HepG2 (cell line): ENCODE measurements at regions not wholly inside any gene's neighbourhood (a gene's known extent, or its start where the extent isn't known, plus 50 kb on each side); places are given as distances from the start of the nearest gene placed in this dataset.

Experiments
- ATAC-seq: fragments of 200-7000 bp; cut with Tn5 transposase; 3 replicates; pipeline ENCODE4 v1.9.1; 2020; ENCODE audit warnings: mild to moderate bottlenecking, moderate library complexity
- BruUV-seq: library from RNA; stranded (reverse); fragments of 400-500 nt; replicated peaks from 2 replicates; lab custom pipeline; 2021; lab: Mats Ljungman, UMichigan
- CTCF ChIA-PET: fragments of 300-600 bp; formaldehyde crosslinking; extraction: SDS; loops from one replicate; lab custom pipeline; 2021; ENCODE audit warnings: low total read pairs, inconsistent platforms, low intra/inter-chr PET ratio; lab: Yijun Ruan, JAX
- POLR2A ChIA-PET: fragments of 350-600 bp; sonication (Branson Sonifier 250); formaldehyde crosslinking; loops from one replicate; lab custom pipeline; 2020; ENCODE audit warnings: antibody characterized with exemption, inconsistent platforms; lab: Yijun Ruan, JAX
- DNase-seq: peaks from one replicate; pipeline ENCODE4 v3.0.0-alpha.2; 2015; ENCODE audit warnings: low spot score
- FAIRE-seq: peaks from 3 replicates; lab custom pipeline; 2011; peaks lifted over from hg19 to GRCh38; lab: Jason Lieb, UNC
- H2AFZ ChIP-seq: one replicate; pipeline ENCODE4 v1.6.1; 2011; ENCODE audit warnings: low read length, inconsistent platforms
- H3K27ac ChIP-seq: fragments of 300-600 bp; 3 replicates; pipeline ENCODE4 v1.8.0; 2011; ENCODE audit warnings: mixed run types, mild to moderate bottlenecking, mixed read lengths, low read length, inconsistent platforms; ENCODE audit not compliant: insufficient read depth; ENCODE audit errors: extremely low read length
- H3K27me3 ChIP-seq, 2 experiments: fragments of 200-600 bp in 1 of 2; 2 replicates in 1 of 2; 3 replicates in 1 of 2; pipeline versions ENCODE4 v1.6.0 to v1.8.0; 2011; ENCODE audit warnings: low read length in 2 of 2, mild to moderate bottlenecking in 2 of 2, moderate library complexity in 2 of 2, inconsistent platforms in 1 of 2; ENCODE audit not compliant: insufficient read depth in 2 of 2, control insufficient read depth in 1 of 2
- H3K36me3 ChIP-seq, 2 experiments: fragments of 200-600 bp in 1 of 2; replicated peaks in 1 of 2; 2 replicates in 1 of 2; 3 replicates in 1 of 2; pipeline versions ENCODE4 v1.5.1 to v1.8.0; 2011; ENCODE audit warnings: low read length in 2 of 2, inconsistent platforms in 1 of 2; ENCODE audit not compliant: insufficient read depth in 2 of 2, control insufficient read depth in 1 of 2
- H3K4me1 ChIP-seq: 2 replicates; pipeline ENCODE4 v1.5.1; 2012; ENCODE audit warnings: low read length, inconsistent platforms; ENCODE audit not compliant: insufficient read depth
- H3K4me2 ChIP-seq: 2 replicates; pipeline ENCODE4 v1.6.0; 2011; ENCODE audit warnings: low read depth, low read length, inconsistent platforms
- H3K4me3 ChIP-seq, 3 experiments: fragments of 200-600 bp in 1 of 3; sonication (generic), shearing (Covaris generic) in 1 of 3; replicated peaks in 1 of 3; 2 replicates each; pipeline ENCODE4 v1.5.1; 2011 to 2016; ENCODE audit warnings: low read length in 3 of 3, inconsistent platforms in 2 of 3, low read depth in 2 of 3, mild to moderate bottlenecking in 2 of 3, control low read depth in 1 of 3, mixed read lengths in 1 of 3; ENCODE audit not compliant: insufficient read depth in 1 of 3
- H3K79me2 ChIP-seq: one replicate; pipeline ENCODE4 v1.6.1; 2011; ENCODE audit warnings: low read length, inconsistent platforms; ENCODE audit not compliant: insufficient read depth
- H3K9ac ChIP-seq: 2 replicates; pipeline ENCODE4 v1.6.0; 2011; ENCODE audit warnings: mild to moderate bottlenecking, low read depth, low read length, inconsistent platforms; ENCODE audit not compliant: insufficient read depth
- H3K9me3 ChIP-seq: 2 replicates; pipeline ENCODE4 v1.5.1; 2012; ENCODE audit warnings: mild to moderate bottlenecking, low read length
- H4K20me1 ChIP-seq: 2 replicates; pipeline ENCODE4 v1.6.0; 2011; ENCODE audit warnings: inconsistent platforms, mild to moderate bottlenecking, low read length, moderate library complexity; ENCODE audit not compliant: insufficient read depth
- ATF4 ChIP-seq, 2 experiments: fragments of 450-650 bp in 1 of 2; sonication (generic) in 1 of 2; formaldehyde crosslinking; IDR thresholded peaks; 2 replicates each; pipeline versions ENCODE4 v1.5.0 to v1.8.0; 2020 to 2022; ENCODE audit warnings: mild to moderate bottlenecking in 1 of 2, missing genetic modification reagents in 1 of 2
- CCDC6 ChIP-seq: sonication (generic); formaldehyde crosslinking; IDR thresholded peaks from 2 replicates; pipeline ENCODE4 v1.8.1; 2022; ENCODE audit warnings: mild to moderate bottlenecking, missing genetic modification reagents, moderate library complexity
- GATAD1 ChIP-seq: IDR thresholded peaks from 2 replicates; pipeline ENCODE4 v1.6.1; 2016; ENCODE audit warnings: missing genetic modification reagents, missing compliant biosample characterization
- GATAD2A ChIP-seq: IDR thresholded peaks from 2 replicates; pipeline ENCODE4 v1.6.1; 2016
- NFYC ChIP-seq: IDR thresholded peaks from 2 replicates; pipeline ENCODE4 v1.6.1; 2016; ENCODE audit warnings: missing genetic modification reagents, missing compliant biosample characterization
- THRA ChIP-seq: sonication (generic); formaldehyde crosslinking; IDR thresholded peaks from 2 replicates; pipeline ENCODE4 v1.4.0; 2020; ENCODE audit warnings: missing genetic modification reagents, borderline replicate concordance
- THYN1 ChIP-seq: sonication (generic); formaldehyde crosslinking; IDR thresholded peaks from 2 replicates; pipeline ENCODE4 v1.8.1; 2023; ENCODE audit warnings: low read depth, mild to moderate bottlenecking, moderate library complexity, missing genetic modification reagents, borderline replicate concordance
- ZFP36L2 ChIP-seq: sonication (generic); formaldehyde crosslinking; IDR thresholded peaks from 2 replicates; pipeline ENCODE4 v1.4.0; 2020; ENCODE audit warnings: missing genetic modification reagents
- ZNF672 ChIP-seq: sonication (generic); formaldehyde crosslinking; IDR thresholded peaks from 2 replicates; pipeline ENCODE4 v1.8.1; 2022; ENCODE audit warnings: missing genetic modification reagents
- ZNF709 ChIP-seq: sonication (generic); formaldehyde crosslinking; IDR thresholded peaks from 2 replicates; pipeline ENCODE4 v1.5.0; 2020; ENCODE audit warnings: mild to moderate bottlenecking, missing genetic modification reagents
- ZNF816 ChIP-seq: sonication (generic); formaldehyde crosslinking; IDR thresholded peaks from 2 replicates; pipeline ENCODE4 v1.8.0; 2022; ENCODE audit warnings: missing genetic modification reagents, mild to moderate bottlenecking, borderline replicate concordance
- ZNF841 ChIP-seq: sonication (generic); formaldehyde crosslinking; IDR thresholded peaks from 2 replicates; pipeline ENCODE4 v1.8.1; 2023; ENCODE audit warnings: missing genetic modification reagents, borderline replicate concordance
- ZNF891 ChIP-seq: sonication (generic); formaldehyde crosslinking; IDR thresholded peaks from 2 replicates; pipeline ENCODE4 v1.5.0; 2020; ENCODE audit warnings: mild to moderate bottlenecking, missing genetic modification reagents
- in situ Hi-C: cut with HindIII; loops from 2 replicates; pipeline ENCODE4 v1.10.0; 2017; ENCODE audit warnings: low pct_unique_long_range_greater_than_20kb; ENCODE audit not compliant: extremely low pct_ligation_motif_present
- intact Hi-C: fragments of 100-400 bp; cut with micrococcal nuclease; formaldehyde crosslinking; loops from one replicate; pipeline ENCODE4 v1.10.0; 2022; ENCODE audit not compliant: unreplicated experiment
- TF ChIP-seq, protein P1 (sequence below): sonication (generic); formaldehyde crosslinking; IDR thresholded peaks from one replicate; pipeline ENCODE4 v1.5.1; 2020; ENCODE audit warnings: mild to moderate bottlenecking, missing genetic modification reagents; ENCODE audit errors: not compliant biosample characterization
- TF ChIP-seq, protein P2 (sequence below): sonication (generic); formaldehyde crosslinking; IDR thresholded peaks from 2 replicates; pipeline ENCODE4 v1.8.1; 2022; ENCODE audit warnings: mild to moderate bottlenecking, missing genetic modification reagents

DNA sequence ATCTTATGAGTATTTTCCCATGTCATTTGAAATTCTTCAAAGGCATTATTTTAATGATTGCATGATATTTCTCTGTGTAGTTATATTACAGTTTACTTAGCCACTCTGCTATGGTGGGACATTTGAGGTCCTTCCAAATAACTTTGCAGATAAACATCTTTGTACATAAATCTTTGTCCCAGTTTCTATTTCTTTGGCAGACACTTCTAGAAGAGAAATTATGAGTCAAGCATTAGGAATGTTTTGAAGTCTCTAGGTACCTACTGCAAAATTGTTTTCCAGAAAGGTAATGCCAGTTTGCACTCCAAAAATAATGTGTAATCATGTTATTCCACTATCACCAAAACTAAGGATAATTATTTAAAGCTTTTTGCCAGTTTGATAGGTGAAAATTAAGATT lies 149.7 kb downstream of the EN1 start:
- DNase-seq (no peak), ATAC-seq (no peak), FAIRE-seq (no peak)
- Histone ChIP-seq H3K4me1 (no peaks in the 10 kb centered on the region), H3K4me3 (no peak overlapping the region), H3K9me3 (no peaks in the 10 kb centered on the region), H4K20me1 (no peaks in the 10 kb centered on the region), H3K9ac (no peak overlapping the region), H3K36me3 (no peaks in the 10 kb centered on the region), H3K27me3 (no peaks in the 10 kb centered on the region; a peak in 1 of 5 replicates), H3K79me2 (no peaks in the 10 kb centered on the region), H2AFZ (no peak overlapping the region), H3K4me2 (no peak overlapping the region), H3K27ac (no peak overlapping the region)
- ChIA-PET CTCF (no interaction called here), POLR2A (no interaction called here)
- in situ Hi-C loops: no loop called here
- intact Hi-C loops: no loop called here
- BruUV-seq: no TSS peak
- TF ChIP-seq THYN1 (no peak), ZNF816 (CRISPR knock-in tag) (no peak), ZNF841 (CRISPR knock-in tag) (no peak), ZFP36L2 (CRISPR knock-in tag) (no peak), ZNF891 (no peak), ATF4 (CRISPR knock-in tag; IDR thresholded peaks at IDR 0.05) (no peak), NFYC (no peak), CCDC6 (no peak), ZNF672 (CRISPR knock-in tag) (no peak), THRA (no peak), GATAD2A (CRISPR knock-in tag) (no peak), GATAD1 (no peak), ZNF709 (CRISPR knock-in tag) (no peak)
- TF ChIP-seq, protein P1, sequence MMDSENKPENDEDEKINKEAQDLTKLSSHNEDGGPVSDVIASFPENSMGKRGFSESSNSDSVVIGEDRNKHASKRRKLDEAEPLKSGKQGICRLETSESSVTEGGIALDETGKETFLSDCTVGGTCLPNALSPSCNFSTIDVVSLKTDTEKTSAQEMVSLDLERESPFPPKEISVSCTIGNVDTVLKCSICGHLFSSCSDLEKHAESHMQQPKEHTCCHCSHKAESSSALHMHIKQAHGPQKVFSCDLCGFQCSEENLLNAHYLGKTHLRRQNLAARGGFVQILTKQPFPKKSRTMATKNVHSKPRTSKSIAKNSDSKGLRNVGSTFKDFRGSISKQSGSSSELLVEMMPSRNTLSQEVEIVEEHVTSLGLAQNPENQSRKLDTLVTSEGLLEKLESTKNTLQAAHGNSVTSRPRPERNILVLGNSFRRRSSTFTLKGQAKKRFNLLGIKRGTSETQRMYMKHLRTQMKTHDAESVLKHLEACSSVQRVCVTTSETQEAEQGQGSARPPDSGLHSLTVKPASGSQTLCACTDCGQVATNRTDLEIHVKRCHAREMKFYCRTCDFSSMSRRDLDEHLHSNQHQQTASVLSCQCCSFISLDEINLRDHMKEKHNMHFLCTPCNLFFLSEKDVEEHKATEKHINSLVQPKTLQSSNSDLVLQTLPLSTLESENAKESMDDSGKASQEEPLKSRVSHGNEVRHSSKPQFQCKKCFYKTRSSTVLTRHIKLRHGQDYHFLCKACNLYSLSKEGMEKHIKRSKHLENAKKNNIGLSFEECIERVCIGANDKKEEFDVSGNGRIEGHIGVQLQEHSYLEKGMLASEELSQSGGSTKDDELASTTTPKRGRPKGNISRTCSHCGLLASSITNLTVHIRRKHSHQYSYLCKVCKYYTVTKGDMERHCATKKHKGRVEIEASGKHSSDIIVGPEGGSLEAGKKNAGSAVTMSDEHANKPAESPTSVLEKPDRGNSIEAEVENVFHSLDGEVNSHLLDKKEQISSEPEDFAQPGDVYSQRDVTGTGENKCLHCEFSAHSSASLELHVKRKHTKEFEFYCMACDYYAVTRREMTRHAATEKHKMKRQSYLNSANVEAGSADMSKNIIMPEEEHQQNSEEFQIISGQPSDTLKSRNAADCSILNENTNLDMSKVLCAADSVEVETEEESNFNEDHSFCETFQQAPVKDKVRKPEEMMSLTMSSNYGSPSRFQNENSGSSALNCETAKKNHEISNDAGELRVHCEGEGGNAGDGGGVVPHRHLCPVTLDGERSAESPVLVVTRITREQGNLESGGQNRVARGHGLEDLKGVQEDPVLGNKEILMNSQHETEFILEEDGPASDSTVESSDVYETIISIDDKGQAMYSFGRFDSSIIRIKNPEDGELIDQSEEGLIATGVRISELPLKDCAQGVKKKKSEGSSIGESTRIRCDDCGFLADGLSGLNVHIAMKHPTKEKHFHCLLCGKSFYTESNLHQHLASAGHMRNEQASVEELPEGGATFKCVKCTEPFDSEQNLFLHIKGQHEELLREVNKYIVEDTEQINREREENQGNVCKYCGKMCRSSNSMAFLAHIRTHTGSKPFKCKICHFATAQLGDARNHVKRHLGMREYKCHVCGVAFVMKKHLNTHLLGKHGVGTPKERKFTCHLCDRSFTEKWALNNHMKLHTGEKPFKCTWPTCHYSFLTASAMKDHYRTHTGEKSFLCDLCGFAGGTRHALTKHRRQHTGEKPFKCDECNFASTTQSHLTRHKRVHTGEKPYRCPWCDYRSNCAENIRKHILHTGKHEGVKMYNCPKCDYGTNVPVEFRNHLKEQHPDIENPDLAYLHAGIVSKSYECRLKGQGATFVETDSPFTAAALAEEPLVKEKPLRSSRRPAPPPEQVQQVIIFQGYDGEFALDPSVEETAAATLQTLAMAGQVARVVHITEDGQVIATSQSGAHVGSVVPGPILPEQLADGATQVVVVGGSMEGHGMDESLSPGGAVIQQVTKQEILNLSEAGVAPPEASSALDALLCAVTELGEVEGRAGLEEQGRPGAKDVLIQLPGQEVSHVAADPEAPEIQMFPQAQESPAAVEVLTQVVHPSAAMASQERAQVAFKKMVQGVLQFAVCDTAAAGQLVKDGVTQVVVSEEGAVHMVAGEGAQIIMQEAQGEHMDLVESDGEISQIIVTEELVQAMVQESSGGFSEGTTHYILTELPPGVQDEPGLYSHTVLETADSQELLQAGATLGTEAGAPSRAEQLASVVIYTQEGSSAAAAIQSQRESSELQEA (CRISPR knock-in tag): no peak
- TF ChIP-seq, protein P2, sequence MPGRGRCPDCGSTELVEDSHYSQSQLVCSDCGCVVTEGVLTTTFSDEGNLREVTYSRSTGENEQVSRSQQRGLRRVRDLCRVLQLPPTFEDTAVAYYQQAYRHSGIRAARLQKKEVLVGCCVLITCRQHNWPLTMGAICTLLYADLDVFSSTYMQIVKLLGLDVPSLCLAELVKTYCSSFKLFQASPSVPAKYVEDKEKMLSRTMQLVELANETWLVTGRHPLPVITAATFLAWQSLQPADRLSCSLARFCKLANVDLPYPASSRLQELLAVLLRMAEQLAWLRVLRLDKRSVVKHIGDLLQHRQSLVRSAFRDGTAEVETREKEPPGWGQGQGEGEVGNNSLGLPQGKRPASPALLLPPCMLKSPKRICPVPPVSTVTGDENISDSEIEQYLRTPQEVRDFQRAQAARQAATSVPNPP: no peak
